BLaER1 treated with 17β-estradiol and CSF1 and Interleukin-3, amounts not matched to agents 10 nM and 100 nM (cell line): ENCODE measurements at regions not wholly inside any gene's neighbourhood (a gene's known extent, or its start where the extent isn't known, plus 50 kb on each side); places are given as distances from the start of the nearest gene placed in this dataset.

Experiments used
- H3K27ac ChIP-seq, 11 experiments: shearing (Covaris generic); formaldehyde crosslinking; 2 replicates each; pipeline ENCODE4 v1.8.1; 2022
- H3K27me3 ChIP-seq, 11 experiments: shearing (Covaris generic); formaldehyde crosslinking; 2 replicates each; pipeline ENCODE4 v1.8.1; 2022
- H3K36me3 ChIP-seq, 11 experiments: shearing (Covaris generic); formaldehyde crosslinking; 2 replicates each; pipeline ENCODE4 v1.8.1; 2022
- H3K4me1 ChIP-seq, 10 experiments: shearing (Covaris generic); formaldehyde crosslinking; 2 replicates each; pipeline ENCODE4 v1.8.1; 2022
- H3K4me2 ChIP-seq, 11 experiments: shearing (Covaris generic); formaldehyde crosslinking; 2 replicates each; pipeline ENCODE4 v1.8.1; 2022
- H3K4me3 ChIP-seq, 10 experiments: shearing (Covaris generic); formaldehyde crosslinking; 2 replicates each; pipeline ENCODE4 v1.8.1; 2022
- H3K9ac ChIP-seq, 11 experiments: shearing (Covaris generic); formaldehyde crosslinking; 2 replicates each; pipeline ENCODE4 v1.8.1; 2022
- H3K9me3 ChIP-seq, 11 experiments: shearing (Covaris generic); formaldehyde crosslinking; replicated peaks in 1 of 11; 2 replicates each; pipeline ENCODE4 v1.8.1; 2022
- H4K20me1 ChIP-seq, 11 experiments: shearing (Covaris generic); formaldehyde crosslinking; 2 replicates each; pipeline ENCODE4 v1.8.1; 2022
- Cebpa-rat ChIP-seq, 11 experiments: shearing (Covaris generic); IDR thresholded peaks; 2 replicates each; pipeline ENCODE4 v1.8.1; 2022

DNA sequence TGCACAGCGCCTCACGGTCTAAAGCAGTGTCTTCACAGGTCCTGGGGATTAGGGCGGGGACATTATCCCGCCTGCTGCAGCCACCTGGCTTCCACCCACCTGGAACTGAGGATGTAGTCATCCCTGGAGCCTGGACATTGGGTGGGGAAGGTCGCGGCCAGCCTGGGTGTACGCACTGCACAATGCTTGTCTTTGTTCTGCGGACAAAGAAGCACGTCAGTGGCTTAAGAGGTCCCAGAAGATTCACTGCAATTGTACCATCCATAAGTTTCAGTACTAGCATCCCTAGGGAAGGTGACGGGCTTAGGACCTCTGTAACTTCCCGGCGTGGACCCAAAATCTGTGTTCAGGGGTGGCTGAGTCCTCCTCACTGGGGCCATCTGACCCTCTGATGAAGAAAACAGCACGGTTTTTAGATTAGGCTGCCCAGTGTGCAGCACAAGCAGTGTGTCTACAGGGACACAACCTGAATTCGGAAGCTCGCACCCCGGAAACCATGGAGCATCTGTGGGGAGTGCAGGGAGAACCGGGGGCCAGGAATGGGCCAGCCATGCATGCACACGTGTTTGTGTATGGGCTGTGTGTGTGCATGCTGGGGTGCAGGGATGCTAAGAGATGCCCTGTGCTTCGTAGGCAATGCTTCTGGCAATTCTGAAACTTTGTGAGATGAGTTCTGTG lies 342.6 kb upstream of the B3GAT1 start:
- TF ChIP-seq Cebpa-rat (IDR thresholded peaks at IDR 0.05), result no peak
- peaks cover 0 to 34% (median 24%) of the 10 kb centered on the region in 10 experiments; a peak in 14 of 20 replicates for H3K4me1 ChIP-seq
- no peak overlapping the region for H3K9ac ChIP-seq
- H3K27ac ChIP-seq, result no peak overlapping the region
- no peak overlapping the region for H3K4me3 ChIP-seq
- no peak overlapping the region for H3K4me2 ChIP-seq
- no peaks in the 10 kb centered on the region for H3K36me3 ChIP-seq
- peaks cover 0 to 4% (median 0%) of the 10 kb centered on the region in 11 experiments; a peak in 1 of 22 replicates for H4K20me1 ChIP-seq
- H3K9me3 ChIP-seq, result no peaks in the 10 kb centered on the region; a peak in 1 of 22 replicates
- H3K27me3 ChIP-seq, result no peaks in the 10 kb centered on the region

DNA sequence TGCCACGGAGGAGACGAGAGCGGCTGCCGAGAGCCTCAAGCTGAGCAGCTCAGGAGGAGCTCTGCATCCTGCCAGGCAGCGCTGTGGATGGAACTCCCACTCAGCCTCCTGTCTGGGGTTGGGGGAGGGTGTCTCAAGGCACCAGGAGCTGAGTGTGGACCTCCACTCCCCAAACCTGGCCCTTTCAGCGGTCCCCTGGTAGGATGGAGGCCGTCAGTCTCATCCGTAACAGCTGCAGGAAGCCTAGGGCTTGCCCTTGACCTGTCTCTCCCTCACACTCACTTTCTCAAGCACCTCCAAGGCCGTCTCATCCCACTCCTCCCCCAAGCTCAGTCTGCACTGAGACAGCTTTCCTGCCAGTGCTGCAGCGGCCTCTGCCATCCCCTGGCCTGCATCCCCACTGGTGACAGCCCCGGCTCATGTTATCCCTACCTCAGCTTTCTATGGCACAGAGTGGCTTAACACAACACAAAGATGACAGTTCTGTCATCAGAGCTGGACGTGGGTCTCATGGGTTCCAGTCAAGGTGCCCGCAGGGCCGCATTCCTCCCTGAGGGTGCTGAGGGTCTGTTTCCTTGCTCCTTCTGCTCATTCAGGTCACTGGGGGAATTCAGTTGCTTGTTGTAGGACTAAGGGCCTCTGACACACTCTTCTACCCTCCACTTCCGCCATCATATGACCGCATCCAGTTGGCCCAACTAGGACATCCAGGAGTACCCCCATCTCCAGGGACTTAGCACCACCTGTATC lies 341.9 kb upstream of the B3GAT1 start:
- Histone ChIP-seq H3K36me3 (no peaks in the 10 kb centered on the region), H3K27me3 (no peaks in the 10 kb centered on the region), H3K4me1 (peaks cover 0 to 41% (median 31%) of the 10 kb centered on the region in 10 experiments; a peak in 14 of 20 replicates), H3K27ac (no peak overlapping the region), H4K20me1 (no peaks in the 10 kb centered on the region; a peak in 1 of 22 replicates), H3K9ac (no peak overlapping the region), H3K4me2 (peak overlapping the region in 4 of 11 experiments; percentile 16 to 43 (median 32); a peak in 2 of 22 replicates), H3K4me3 (no peak overlapping the region), H3K9me3 (peaks cover 1 to 5% (median 4%) of the 10 kb centered on the region in 11 experiments; a peak in 18 of 22 replicates)
- no peak for TF ChIP-seq Cebpa-rat (IDR thresholded peaks at IDR 0.05)

DNA sequence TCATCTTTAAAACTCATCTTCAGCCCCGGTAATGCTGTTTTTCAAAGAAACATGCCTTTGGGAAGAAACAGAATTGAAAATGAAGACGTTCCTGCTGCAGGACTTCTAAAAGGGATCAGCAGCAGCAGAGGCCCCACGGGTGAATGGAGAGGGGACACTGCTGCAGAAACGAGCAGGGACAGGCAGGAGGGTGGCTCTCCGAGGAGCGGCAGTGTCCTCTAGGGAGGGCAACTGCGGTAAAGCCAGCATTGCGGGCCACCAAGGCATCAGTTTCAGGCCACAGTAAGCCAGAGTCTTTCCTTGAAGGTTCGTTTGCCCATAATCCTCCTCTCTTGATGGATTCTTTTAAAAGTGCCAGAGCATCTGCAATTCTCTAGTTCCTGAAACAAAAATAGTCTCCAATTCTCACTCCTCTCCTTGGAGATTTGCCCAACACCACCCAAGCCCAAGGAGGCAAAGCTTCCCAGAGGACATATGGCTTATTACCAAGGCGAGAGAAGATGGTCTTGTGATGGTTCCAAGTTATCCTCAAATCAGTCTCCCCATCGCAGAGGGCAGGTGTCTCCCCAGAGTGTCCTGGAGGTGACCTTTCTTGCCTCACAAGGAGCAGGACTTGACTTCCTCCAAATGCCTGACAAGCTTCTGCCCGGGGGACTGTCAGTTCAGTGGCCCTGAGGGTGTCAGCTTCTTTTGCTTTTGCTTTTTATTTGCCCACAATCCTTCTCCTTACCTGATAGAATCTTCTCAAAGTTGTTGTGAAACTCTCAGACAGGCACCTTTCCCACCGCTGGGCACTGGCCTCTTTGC lies 341.1 kb upstream of the B3GAT1 start:
- TF ChIP-seq Cebpa-rat (IDR thresholded peaks at IDR 0.05), result no peak
- no peaks in the 10 kb centered on the region for H3K27me3 ChIP-seq
- no peaks in the 10 kb centered on the region for H3K36me3 ChIP-seq
- H4K20me1 ChIP-seq, result no peaks in the 10 kb centered on the region; a peak in 1 of 22 replicates
- peaks cover 0 to 43% (median 31%) of the 10 kb centered on the region in 10 experiments; a peak in 14 of 20 replicates for H3K4me1 ChIP-seq
- H3K9ac ChIP-seq, result no peak overlapping the region
- peak overlapping the region in 8 of 11 experiments; percentile 16 to 49 (median 26); a peak in 12 of 22 replicates for H3K4me2 ChIP-seq
- H3K27ac ChIP-seq, result no peak overlapping the region
- H3K9me3 ChIP-seq, result peaks cover 9 to 12% (median 12%) of the 10 kb centered on the region in 11 experiments
- no peak overlapping the region for H3K4me3 ChIP-seq

DNA sequence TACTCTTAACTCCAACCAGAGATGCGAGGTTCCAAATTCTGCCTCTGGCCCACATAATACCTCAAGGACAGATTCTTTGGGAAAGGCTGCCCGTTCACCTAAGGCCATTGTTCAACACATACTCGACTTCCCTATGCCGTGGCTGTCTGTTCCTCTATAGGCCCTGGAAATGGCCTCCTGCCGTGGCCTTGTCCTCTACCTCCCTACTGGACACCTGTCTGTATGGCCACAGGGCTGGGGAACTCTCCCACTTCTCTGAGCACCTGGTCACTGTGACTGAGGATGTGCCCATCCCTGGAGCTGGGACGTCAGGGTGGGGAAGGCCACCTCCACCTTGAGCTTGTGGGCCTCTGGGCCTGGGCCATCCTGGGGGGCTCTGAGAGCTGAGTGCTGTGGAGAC lies 340.5 kb upstream of the B3GAT1 start:
- no peak for TF ChIP-seq Cebpa-rat (IDR thresholded peaks at IDR 0.05)
- Histone ChIP-seq H3K27ac (no peak overlapping the region), H3K27me3 (no peaks in the 10 kb centered on the region), H4K20me1 (no peaks in the 10 kb centered on the region; a peak in 1 of 22 replicates), H3K36me3 (no peaks in the 10 kb centered on the region), H3K4me1 (peaks cover 0 to 43% (median 31%) of the 10 kb centered on the region in 10 experiments; a peak in 14 of 20 replicates), H3K4me2 (peak overlapping the region in 2 of 11 experiments; percentile 27 to 43; a peak in 4 of 22 replicates), H3K9ac (no peak overlapping the region), H3K4me3 (no peak overlapping the region), H3K9me3 (peaks cover 15 to 19% (median 18%) of the 10 kb centered on the region in 11 experiments)

DNA sequence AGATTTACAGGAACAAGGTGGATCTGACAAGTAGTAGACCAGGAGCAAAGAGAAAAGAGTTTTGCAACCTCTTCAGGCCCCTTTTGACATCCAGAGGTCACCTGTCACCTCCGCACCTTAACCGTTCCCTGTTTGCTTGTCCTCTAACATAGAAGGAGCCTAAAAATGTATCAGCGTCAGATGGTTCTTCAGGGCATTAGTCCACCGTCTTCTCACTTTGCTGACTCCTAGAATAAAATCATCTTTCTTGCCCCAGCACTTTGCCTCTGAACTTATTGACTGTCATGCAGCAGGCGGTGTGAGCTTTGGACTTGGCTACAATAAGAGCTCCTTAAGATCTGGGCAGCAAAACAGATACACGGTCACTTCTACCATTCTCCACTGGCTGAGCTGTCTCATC lies 339.7 kb upstream of the B3GAT1 start:
- H3K9ac ChIP-seq, result no peak overlapping the region
- TF ChIP-seq Cebpa-rat (IDR thresholded peaks at IDR 0.05), result no peak
- no peaks in the 10 kb centered on the region; a peak in 1 of 22 replicates for H4K20me1 ChIP-seq
- H3K4me2 ChIP-seq, result no peak overlapping the region
- H3K27me3 ChIP-seq, result no peaks in the 10 kb centered on the region
- H3K4me3 ChIP-seq, result no peak overlapping the region
- H3K9me3 ChIP-seq, result peaks cover 17 to 26% (median 24%) of the 10 kb centered on the region in 11 experiments
- H3K4me1 ChIP-seq, result peaks cover 0 to 43% (median 31%) of the 10 kb centered on the region in 10 experiments; a peak in 14 of 20 replicates
- no peaks in the 10 kb centered on the region for H3K36me3 ChIP-seq
- no peak overlapping the region for H3K27ac ChIP-seq

- H3K9me3 ChIP-seq, result peaks cover 17 to 33% (median 30%) of the 10 kb centered on the region in 11 experiments
Measured at GRCh38 chr11:134751031-134751585, 339.1 kb upstream of the B3GAT1 start.

DNA sequence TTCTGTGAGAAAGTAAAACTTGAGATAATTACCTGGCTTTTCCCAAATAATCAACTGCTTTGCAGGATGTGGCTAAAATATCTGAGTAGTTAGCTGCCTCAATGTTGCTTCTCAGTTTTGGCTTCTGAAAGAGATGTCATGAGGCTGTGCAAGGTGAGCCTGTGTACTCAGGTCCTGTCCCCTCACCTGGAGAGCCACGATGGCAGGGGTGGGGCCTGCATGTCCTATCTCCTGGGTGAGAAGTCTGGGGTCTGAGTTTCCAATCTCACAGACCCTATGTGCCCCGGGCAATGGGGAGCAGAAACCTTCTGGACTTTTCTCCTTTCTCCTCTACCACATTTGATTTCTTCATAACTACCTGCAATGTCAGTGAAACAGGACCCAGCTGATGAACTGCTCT lies 338.6 kb upstream of the B3GAT1 start:
- Histone ChIP-seq H3K9ac (no peak overlapping the region), H3K27ac (no peak overlapping the region), H3K4me1 (peaks cover 0 to 35% (median 29%) of the 10 kb centered on the region in 10 experiments; a peak in 14 of 20 replicates), H3K4me3 (no peak overlapping the region), H4K20me1 (no peaks in the 10 kb centered on the region; a peak in 1 of 22 replicates), H3K36me3 (no peaks in the 10 kb centered on the region), H3K9me3 (peaks cover 17 to 37% (median 31%) of the 10 kb centered on the region in 11 experiments), H3K4me2 (peak overlapping the region in 8 of 11 experiments; percentile 44 to 72 (median 50); a peak in 16 of 22 replicates), H3K27me3 (no peaks in the 10 kb centered on the region)
- TF ChIP-seq Cebpa-rat (IDR thresholded peaks at IDR 0.05), result no peak

More at GRCh38 chr11:134751031-134751585, 339.1 kb upstream of the B3GAT1 start:
- peak overlapping the region in 6 of 11 experiments; percentile 44 to 72 (median 51); a peak in 12 of 22 replicates for H3K4me2 ChIP-seq
- no peaks in the 10 kb centered on the region for H3K27me3 ChIP-seq
- no peak overlapping the region for H3K4me3 ChIP-seq
- no peak for TF ChIP-seq Cebpa-rat (IDR thresholded peaks at IDR 0.05)
- no peaks in the 10 kb centered on the region; a peak in 1 of 22 replicates for H4K20me1 ChIP-seq
- H3K9ac ChIP-seq, result no peak overlapping the region
- H3K4me1 ChIP-seq, result peaks cover 0 to 39% (median 30%) of the 10 kb centered on the region in 10 experiments; a peak in 14 of 20 replicates
- no peaks in the 10 kb centered on the region for H3K36me3 ChIP-seq
- H3K27ac ChIP-seq, result no peak overlapping the region
